ENCODE measurements at regions not wholly inside any gene's neighbourhood (a gene's known extent, or its start where the extent isn't known, plus 50 kb on each side); places are given as distances from the start of the nearest gene placed in this dataset.

DNA sequence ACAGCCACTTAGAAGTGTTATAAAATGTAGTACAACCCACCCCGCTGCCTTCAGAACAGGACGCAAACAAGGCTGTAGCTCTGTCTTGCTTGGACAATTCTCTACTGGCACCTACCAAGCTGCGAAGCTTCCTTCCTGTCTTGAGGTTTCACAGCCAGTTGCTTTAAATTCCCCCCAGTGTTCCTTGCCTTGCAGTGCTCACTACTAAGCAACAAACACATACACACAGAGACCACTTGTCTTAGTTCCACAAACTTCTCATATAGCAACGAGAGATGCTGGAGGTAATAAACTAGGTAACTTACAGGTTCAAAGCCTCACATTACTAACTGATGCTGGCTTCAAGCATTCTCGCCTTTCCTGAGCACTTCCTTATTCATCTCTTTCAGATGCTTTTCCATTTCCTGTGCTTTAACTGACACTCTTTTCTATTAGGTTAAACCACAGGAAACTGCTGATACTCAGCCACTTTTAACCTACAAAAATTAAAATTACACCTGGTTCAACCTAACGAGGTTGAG, 91.5 kb upstream of the PTGDR start:
- TF ChIP-seq NFIC (IDR thresholded peaks at IDR 0.05) (no peak), EP300 (IDR thresholded peaks at IDR 0.05; ENCODE audit: borderline replicate concordance) (no peak), FOXM1 (IDR thresholded peaks at IDR 0.05; ENCODE audit: borderline replicate concordance, low read depth) (no peak), TAF1 (IDR thresholded peaks at IDR 0.05; ENCODE audit: low read depth) (no peak), RAD21 (IDR thresholded peaks at IDR 0.05; ENCODE audit: low read depth) (no peak), CREB1 (IDR thresholded peaks at IDR 0.05; ENCODE audit: low read depth) (no peak), EGR1 (IDR thresholded peaks at IDR 0.05) (no peak), YY1 (IDR thresholded peaks at IDR 0.05; ENCODE audit: low read depth) (no peak)
- TF ChIP-seq, protein P1, sequence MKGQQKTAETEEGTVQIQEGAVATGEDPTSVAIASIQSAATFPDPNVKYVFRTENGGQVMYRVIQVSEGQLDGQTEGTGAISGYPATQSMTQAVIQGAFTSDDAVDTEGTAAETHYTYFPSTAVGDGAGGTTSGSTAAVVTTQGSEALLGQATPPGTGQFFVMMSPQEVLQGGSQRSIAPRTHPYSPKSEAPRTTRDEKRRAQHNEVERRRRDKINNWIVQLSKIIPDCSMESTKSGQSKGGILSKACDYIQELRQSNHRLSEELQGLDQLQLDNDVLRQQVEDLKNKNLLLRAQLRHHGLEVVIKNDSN (IDR thresholded peaks at IDR 0.05): no peak
- TF ChIP-seq, protein P2, sequence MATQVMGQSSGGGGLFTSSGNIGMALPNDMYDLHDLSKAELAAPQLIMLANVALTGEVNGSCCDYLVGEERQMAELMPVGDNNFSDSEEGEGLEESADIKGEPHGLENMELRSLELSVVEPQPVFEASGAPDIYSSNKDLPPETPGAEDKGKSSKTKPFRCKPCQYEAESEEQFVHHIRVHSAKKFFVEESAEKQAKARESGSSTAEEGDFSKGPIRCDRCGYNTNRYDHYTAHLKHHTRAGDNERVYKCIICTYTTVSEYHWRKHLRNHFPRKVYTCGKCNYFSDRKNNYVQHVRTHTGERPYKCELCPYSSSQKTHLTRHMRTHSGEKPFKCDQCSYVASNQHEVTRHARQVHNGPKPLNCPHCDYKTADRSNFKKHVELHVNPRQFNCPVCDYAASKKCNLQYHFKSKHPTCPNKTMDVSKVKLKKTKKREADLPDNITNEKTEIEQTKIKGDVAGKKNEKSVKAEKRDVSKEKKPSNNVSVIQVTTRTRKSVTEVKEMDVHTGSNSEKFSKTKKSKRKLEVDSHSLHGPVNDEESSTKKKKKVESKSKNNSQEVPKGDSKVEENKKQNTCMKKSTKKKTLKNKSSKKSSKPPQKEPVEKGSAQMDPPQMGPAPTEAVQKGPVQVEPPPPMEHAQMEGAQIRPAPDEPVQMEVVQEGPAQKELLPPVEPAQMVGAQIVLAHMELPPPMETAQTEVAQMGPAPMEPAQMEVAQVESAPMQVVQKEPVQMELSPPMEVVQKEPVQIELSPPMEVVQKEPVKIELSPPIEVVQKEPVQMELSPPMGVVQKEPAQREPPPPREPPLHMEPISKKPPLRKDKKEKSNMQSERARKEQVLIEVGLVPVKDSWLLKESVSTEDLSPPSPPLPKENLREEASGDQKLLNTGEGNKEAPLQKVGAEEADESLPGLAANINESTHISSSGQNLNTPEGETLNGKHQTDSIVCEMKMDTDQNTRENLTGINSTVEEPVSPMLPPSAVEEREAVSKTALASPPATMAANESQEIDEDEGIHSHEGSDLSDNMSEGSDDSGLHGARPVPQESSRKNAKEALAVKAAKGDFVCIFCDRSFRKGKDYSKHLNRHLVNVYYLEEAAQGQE (IDR thresholded peaks at IDR 0.05; ENCODE audit: low read depth): no peak

All from Ishikawa (cell line).